GM21576 (cell line): ENCODE measurements at regions not wholly inside any gene's neighbourhood (a gene's known extent, or its start where the extent isn't known, plus 50 kb on each side); places are given as distances from the start of the nearest gene placed in this dataset.
"Not testable (repeated sequence)": the region's sequence is repeated elsewhere in the genome, so short reads cannot be mapped to it uniquely, and the experiment has no call there.

Experiments used
- ATAC-seq: cut with Tn5 transposase; IDR thresholded peaks from one replicate; pipeline ENCODE4 v1.9.1; 2021; ENCODE audit warnings: mild to moderate bottlenecking, moderate library complexity; ENCODE audit not compliant: unreplicated experiment

DNA sequence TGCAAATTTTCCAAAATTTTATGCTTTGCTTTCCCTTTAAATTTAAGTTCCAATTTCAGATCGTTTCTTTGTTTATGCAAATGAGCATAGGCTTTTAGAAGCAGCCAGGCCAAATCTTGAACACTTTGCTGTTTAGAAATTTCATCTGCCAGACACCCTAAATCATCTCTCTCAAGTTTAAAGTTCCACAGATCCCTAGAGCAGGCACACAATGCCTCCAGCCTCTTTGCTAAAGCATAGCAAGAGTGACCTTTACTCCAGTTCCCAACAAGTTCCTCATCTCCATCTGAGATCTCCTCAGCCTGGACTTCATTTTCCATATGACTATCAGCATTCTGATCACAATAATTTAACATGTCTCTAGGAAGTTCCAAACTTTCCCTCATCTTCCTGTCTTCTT lies 254.5 kb downstream of the DLL1 start:
- not testable (repeated sequence) for ATAC-seq

DNA sequence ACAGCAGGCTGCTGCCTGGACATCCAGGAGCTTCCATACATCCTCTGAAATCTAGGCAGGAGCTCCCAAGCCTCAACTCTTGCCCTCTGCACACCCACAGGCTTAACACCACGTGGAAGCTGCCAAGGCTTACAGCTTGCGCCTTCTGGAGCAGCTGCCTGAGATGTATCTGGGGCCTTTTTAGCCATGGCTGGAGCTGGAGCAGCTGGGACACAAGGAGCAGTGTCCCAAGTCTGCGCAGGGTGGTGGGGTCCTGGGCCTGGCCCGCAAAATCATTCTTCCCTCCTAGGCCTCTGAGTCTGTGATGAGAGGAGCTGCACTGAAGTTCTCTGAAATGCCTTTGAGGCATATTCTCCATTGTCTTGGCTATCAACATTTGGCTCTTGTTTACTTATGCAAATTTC lies 255.0 kb downstream of the DLL1 start:
- no peak for ATAC-seq

DNA sequence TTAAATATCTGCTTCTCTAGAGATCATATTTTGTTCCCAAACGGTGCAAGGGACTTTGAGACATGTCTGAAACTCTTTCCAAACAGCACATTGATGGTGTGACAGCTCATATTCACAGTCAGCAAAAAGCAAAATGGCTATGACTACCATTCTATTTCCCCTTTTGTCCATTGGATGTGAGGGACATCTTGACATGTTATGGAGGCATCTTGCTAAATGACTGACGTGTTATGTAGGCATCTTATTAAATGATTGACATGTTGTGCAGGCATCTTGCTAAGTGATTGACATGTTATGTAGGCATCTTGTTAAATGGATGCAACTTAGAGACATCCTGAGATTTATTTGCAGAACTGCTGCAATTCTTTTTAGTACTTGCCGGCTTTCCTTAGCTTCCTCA lies 255.8 kb downstream of the DLL1 start:
- ATAC-seq, result no peak

DNA sequence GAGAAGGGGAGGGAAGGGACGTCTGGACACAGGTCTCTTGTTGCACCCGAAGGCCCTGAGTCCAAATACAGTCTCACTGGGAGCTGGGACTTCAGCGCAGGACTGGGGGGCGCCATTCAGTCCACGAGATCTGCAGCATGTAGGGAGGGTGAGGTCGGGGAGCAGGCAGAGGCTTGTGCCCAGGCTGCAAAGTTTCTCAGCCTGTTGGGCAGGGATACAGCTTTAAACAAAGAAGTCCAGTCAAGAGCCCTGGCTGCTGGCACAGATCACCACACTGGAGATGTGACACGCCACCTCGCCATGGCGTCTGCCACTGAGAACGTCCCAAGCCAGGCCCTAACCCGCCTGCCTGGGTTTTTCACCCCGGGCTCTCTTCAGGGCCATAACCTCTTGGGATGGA lies 256.6 kb downstream of the DLL1 start:
- no peak for ATAC-seq

DNA sequence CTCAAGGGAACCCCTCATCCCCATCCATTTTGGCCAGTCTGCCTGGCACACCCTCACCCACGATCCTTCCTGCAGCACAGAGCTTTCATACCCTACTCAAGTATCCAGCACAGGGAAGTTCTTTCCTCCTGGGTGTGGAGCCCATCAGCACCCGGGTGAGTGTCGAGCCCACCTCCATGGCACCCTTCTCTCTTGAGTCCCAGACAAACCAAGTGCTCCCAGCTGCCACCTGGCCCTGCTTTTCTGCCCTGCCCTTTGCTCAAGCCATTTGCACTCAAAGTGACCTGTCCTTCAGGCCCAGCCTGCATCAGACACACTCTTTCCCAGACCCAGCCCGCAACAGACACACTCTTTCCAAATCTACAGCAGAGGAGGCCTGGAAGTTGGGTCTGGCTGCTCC lies 257.2 kb downstream of the DLL1 start:
- no peak for ATAC-seq

DNA sequence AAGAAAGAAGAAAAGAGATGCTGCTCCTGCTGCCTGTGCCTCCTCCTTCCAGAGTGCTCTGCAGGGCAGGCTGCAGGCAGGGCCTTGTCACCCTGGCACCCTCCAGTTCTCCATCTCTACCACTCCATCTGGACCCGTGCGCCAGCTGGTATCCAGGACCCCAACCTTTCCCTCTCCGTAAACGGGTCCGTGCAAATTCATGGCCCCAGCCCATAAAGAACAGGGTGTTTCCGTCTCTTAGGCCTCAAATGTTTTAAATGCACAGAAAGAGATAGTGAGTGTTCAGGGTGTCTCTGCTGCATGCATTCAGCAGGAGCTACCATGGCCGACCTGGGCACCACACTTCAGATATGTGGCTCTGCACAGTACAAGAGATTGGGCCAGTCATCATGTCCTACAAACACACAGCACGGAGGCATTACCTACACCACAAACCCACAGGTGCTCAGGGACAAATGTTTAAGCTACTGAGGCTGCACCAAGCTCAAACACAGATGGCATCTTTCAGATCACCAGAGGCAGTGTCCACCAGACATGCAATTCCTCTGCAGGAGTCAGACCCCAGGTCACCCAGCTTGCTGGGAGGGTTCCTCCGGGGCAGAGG lies 258.1 kb downstream of the DLL1 start:
- no peak for ATAC-seq

DNA sequence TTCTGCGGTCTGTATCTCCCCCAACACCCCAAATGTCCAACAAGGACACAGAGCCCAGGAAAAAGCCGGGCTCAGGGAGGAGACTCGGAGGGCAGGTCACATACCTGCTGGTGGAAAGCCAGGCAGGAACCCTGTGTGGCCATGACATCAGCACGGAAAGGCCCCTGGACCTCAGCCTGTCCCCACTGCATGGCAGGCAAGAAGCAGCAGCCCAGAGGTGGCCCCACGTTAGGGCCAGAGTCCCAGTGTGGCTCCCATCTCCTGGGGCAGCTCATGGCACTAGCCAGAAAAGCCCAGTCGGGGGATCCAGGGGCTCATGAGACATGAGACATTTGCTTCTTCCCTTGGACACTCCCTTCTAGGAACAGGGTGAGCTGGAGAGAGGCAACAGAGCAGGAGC lies 258.7 kb downstream of the DLL1 start:
- ATAC-seq, result no peak

DNA sequence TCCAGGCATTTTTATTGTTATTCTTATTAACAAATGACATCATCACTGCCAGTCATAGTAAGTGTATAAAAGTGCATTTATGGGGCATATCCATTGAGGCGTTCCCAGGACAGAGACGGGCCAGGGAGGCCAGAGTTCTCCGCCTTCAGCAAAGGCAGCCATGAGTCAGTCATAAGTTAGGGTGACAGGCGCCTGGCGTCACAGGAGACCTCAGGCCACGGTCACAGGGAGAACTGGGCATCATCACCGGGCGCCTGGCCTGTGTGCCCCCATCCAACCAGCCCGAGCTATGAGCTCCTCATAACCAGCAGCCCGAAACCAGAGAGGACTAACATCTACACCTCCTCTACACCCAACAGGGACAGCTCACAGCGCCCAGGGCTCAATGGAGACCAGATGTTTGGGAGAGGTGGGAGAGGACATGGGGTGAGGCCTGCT lies 259.2 kb downstream of the DLL1 start:
- ATAC-seq, result no peak

DNA sequence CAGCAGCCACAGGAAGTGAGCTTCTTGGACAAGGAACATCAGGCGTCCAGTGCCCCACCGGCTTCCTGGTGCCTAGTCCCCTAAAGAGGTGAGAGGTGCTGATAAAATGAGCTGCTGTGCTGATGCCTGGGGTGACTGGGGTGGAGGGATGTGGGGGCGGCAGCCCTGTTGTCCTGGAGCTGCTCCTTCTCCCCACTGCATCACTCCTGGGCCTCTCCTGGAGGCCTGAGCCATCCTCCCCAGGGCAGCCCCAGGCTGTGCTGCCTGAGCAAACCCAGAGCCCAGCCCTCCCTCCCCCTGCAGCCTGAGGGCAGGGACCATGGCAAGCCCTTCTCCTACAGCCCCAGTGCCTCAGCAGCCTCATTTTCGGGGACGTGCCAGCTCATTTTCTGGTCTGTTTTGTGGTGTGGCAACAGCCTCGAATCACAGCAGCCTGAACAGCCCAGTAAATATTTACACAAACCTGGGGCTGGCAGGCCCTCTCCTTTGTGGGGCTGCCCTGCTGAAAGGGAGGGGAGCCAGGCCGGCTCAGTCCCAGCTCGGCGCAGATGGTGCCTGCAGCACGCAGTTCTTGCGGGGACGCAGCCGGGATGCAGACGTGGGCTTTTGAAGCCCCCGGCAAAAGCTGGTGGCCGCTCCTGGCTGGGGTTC lies 259.9 kb downstream of the DLL1 start:
- ATAC-seq, result no peak

DNA sequence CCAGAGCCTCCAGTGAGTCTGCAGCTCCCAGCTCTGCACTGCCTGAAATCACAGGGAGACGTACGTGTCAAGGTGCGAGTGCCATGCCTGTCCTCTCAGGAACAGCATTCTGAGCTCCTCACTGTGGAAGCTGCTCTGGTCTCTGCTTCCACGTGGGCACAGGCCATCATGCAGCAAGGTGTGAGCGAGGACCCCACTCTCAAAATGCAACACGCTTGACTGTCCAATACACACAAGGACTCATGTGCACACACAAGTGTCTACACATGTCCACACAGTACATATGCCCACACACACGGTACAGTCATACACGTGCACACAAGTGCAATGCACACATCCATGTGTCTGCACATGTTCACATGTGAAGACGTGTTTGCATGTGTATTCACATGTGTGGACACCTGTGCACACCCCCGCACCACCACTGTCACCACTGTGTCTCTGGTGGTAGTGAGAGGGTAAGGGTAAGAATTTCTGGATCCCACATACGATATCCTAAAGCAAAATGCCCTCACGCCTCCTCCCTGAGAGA lies 260.5 kb downstream of the DLL1 start:
- ATAC-seq, result no peak

DNA sequence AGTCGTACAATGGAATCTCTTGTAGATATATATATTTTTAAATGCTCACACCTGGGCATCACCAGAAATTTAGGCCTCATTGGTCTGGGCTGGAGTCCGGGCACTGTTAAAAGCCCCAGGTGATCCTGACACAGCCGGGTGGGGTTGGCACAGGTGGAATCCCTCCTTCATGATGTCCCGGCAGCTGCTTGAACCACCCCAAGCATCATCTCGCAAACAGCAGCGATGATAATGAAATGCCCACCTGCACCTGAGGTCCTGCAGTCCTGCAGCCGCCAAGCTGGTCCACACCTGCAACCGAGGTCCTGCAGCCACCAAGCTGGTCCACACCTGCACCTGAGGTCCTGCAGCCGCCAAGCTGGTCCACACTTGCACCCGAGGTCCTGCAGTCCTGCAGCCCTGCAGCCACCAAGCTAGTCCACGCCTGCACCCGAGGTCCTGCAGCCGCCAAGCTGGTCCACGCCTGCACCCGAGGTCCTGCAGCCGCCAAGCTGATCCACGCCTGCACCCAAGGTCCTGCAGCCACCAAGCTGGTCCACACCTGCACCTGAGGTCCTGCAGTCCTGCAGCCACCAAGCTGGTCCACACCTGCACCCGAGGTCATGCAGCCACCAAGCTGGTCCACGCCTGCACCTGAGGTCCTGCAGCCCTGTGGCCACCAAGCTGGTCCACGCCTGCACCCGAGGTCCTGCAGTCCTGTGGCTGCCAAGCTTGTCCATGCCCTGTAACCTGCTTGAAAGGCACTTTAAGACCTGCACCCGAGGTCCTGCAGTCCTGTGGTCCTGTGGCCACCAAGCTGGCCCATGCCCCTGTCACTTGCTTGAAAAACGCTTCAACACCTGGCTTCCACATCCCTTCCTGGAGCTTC lies 261.2 kb downstream of the DLL1 start:
- ATAC-seq, result no peak

DNA sequence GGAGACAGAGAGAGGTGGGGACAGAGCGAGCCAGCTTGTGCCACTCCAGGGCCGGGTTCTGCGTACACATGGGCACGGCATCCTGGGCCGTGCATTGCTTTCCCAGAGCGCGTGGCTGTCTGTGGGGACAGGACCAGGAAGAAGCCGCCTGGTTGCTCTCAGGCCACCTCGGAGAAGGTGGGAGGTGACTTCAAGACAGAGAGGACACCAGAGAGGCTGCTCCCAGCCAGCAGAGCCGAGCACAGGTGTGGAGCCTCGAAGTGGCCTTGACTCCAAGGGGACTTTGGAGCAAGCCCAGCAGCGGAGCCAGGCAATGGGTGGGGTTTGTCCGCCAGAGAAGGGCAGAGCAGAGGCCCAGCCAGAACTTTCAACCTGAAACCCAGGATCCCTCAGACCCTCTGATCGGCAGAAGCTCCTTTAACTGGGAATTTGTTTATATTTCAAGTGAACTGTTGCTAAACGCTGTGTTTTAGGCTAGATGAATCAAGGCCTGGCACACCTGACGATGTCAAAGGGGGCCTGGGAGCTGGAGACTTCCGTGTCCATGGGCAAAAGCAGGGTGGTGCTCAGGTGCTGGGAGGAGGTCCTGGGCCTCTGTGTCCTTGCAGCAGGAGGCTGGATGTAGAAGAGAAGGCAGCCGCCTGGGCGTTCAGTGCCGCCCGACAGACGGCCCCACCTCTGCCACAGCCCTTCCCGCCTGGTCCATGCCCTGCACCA lies 262.1 kb downstream of the DLL1 start:
- ATAC-seq, result no peak

DNA sequence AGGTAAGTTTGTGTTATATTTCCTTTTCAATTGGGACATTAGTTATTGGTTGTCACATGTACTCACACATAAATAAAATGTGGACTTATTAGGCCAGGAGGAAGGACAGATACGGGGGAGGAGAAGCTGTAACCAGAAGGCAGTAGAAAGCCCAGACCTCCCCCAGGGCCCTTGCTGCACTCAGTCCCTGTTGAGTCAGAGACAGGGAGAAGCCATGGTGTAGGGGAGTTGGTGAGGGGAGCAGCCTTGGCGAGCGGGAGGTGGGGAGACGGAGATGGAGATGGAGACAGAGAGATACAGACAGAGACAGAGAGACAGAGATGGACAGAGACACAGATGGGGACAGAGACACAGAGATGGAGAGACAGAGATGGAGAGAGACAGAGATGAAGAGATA lies 263.2 kb downstream of the DLL1 start:
- no peak for ATAC-seq

DNA sequence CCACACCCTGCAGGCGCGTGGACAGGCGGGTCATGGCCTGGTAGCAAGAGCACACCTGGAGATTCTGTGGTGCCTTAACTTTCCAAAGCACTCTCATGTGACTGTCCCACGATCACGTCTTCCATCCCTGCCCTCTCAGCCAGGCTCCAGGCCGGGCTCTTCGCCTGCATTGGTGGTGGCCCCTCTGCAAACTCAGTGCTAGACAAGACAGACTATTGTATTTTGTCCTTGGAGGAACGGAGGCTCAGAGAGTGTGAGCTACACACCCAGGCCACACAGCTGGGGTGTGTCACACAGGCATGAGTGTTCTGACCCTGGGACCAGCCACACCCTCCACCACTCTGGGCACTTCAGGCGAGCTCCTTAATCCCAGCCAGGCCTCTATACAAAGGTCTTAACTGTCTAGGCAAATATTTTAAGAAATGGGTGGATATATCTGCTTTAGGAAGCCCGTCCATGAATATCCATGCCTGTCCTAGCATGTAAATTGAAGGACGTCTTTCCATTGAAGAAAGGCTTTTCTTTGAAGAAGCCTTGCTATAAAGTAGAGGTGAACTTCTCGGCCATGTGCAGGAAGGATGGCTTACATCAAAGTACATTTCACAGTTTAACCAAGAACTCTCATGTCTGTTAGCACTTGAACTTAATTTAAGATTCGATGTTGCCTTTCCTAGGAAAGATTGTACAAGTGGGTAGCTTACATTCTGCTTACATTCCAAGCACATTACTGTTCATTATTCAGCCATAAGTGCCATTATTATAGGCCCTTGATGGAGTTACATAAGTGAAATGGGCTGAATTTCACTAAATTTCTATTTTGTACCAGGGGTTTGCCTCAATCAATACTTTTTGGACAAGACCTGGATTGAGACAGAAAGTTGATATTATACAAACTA lies 263.9 kb downstream of the DLL1 start:
- no peak for ATAC-seq

DNA sequence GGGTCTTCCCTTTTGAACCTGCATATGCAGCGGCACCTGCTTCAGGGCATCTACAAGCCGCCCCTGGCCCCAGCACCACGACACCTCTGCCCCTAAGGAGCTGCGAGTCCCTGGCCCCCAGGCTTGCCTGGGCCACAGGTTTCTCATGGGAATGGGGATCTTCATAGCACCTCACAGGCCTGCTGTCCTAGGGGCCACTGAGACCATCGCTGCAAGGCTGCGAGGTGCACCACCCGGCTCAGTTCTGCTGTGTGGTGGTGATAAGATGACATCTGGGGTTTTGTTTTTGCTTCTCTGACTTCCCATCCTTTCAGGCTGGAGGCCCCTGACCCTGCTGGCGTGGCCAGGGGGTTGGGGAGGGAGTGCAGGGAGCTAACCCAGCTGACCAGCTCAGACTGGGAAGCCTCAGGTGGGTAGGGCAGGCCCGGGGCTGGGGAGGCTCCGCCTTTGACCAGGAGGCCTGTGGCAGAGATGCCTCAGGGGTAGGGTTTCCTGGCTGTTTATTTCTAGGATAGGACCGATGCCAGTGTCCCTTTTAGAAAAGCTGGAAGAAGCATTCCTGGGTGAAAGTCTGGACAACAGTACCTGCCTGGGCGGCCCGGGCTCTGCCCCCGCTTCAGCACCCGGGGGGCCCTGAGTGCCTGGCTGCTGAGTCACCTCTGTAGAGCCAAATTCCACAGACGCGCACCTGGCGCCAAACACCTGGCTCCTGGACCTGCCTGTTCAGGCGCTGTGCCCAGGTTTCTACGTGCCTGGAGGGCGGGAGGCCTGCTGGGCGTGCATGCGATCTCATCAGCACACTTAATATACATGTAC lies 264.7 kb downstream of the DLL1 start:
- no peak for ATAC-seq

DNA sequence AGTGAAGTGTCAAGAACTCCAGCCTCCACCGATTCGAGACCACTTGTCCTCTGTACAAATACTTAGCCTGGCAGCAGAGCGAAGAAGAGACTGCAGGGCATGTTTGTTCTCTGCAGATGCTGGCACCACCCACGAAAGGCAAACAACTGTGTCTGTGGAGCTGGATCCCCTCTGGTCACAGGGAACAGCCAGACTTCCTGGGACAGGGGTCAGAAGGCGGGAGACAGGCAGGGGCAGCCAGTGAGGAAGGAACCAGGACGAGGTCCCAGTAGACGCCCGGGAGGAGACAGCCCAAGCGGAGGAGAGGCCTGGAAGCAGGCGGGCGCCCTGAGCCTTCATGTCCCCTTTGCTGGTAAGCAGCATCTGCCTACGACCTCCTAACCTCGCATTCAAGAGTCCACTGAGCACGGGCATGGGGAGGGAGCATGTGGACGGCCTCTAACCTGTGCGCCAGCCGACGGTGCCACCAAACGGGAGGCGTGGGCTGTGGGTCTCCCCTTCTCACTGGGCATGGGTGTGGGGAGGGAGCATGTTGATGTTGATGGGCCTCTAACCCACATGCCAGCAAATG lies 265.5 kb downstream of the DLL1 start:
- ATAC-seq, result no peak

DNA sequence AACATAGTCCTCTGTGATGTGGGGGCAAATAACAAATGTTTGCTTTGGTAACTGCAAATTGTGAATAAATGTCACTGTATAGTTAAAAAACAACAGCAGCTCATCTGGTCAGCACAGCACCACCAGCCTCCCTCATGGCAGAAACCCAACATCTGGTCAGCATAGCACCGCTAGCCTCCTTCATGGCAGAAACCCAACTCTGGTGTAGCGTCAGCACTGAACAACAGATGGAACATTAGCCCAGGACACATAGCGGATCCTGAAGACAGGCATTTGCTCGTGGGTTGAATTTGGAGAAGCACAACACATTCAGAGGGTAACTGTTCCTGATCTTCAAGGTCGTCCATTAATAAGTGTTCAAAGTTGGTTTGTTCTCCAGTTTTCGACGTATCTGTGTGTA lies 265.9 kb downstream of the DLL1 start:
- no peak for ATAC-seq

DNA sequence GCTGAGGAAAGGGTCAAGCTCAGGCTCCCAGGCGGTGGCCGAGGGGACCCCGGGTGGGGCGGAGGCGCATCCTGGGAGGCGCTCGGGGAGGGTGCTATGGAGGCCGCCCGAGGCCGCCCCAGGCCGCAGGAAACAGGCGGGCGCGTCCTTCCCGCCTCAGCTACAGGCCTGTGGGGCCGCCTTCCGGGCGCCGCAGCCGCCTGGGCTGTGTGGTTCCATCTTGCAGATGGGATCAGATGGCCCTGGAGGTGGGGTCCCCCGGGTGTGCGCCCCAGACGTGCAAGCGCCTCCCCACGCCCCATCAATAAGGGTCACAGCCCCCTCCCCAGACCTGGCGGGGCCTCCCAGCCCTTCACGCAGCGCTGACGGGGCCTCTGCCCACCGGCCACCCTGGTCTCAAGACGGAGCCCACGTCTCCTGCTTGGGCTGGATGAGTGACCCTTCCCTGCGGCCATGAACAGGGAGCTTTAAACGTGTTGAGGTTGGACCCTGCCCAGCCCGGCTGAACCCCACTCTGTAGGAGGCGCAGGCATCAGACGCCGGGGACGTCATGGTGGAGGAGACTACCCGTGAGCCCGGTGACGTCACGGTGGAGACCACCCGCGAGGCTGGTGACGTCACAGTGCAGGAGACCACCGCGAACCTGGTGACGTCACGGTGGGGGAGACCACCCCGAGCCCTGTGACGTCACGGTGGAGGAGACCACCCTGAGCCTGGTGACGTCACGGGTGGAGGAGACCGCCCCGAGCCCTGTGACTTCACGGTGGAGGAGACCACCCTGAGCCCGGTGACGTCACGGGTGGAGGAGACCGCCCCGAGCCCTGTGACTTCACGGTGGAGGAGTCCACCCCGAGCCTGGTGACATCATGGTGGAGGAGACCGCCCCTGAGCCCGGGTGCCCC lies 267.0 kb downstream of the DLL1 start:
- ATAC-seq, result no peak
